ENCODE measurements at regions not wholly inside any gene's neighbourhood (a gene's known extent, or its start where the extent isn't known, plus 50 kb on each side); places are given as distances from the start of the nearest gene placed in this dataset.

GRCh38 chr11:114775875-114776621 lies 97.7 kb downstream of the NXPE2 start:
- H3K4me3 ChIP-seq (ENCODE audit: low read length) = no peak overlapping the region
- no peak for DNase-seq (ENCODE audit: low read depth)
- TF ChIP-seq CTCF (IDR thresholded peaks at IDR 0.05; ENCODE audit: insufficient read depth, low read depth, low read length, missing control alignments) = no peak

- no peak for DNase-seq (ENCODE audit: low read depth)
- no peak for TF ChIP-seq CTCF (IDR thresholded peaks at IDR 0.05; ENCODE audit: insufficient read depth, low read depth, low read length, missing control alignments)
- no peak overlapping the region for H3K4me3 ChIP-seq (ENCODE audit: low read length)
Observed at GRCh38 chr11:114776956-114777355, 98.6 kb downstream of the NXPE2 start.

GRCh38 chr11:114779189-114779588 lies 100.9 kb downstream of the NXPE2 start:
- no peak overlapping the region for H3K4me3 ChIP-seq (ENCODE audit: low read length)
- no peak for DNase-seq (ENCODE audit: low read depth)
- no peak for TF ChIP-seq CTCF (IDR thresholded peaks at IDR 0.05; ENCODE audit: insufficient read depth, low read depth, low read length, missing control alignments)

- H3K4me3 ChIP-seq (ENCODE audit: low read length) = no peak overlapping the region
- no peak for DNase-seq (ENCODE audit: low read depth)
- no peak for TF ChIP-seq CTCF (IDR thresholded peaks at IDR 0.05; ENCODE audit: insufficient read depth, low read depth, low read length, missing control alignments)
Observed at GRCh38 chr11:114782650-114783310, 104.5 kb downstream of the NXPE2 start.

- no peak for TF ChIP-seq CTCF (IDR thresholded peaks at IDR 0.05; ENCODE audit: insufficient read depth, low read depth, low read length, missing control alignments)
- no peak for DNase-seq (ENCODE audit: low read depth)
- no peak overlapping the region for H3K4me3 ChIP-seq (ENCODE audit: low read length)
Observed at GRCh38 chr11:114783805-114784204, 105.5 kb downstream of the NXPE2 start.

GRCh38 chr11:114784216-114784615 lies 105.9 kb downstream of the NXPE2 start:
- no peak for TF ChIP-seq CTCF (IDR thresholded peaks at IDR 0.05; ENCODE audit: insufficient read depth, low read depth, low read length, missing control alignments)
- DNase-seq (ENCODE audit: low read depth) = no peak
- no peak overlapping the region for H3K4me3 ChIP-seq (ENCODE audit: low read length)

Data from epithelial cell of esophagus (primary cell).